HG02588 (cell line): ENCODE measurements at regions not wholly inside any gene's neighbourhood (a gene's known extent, or its start where the extent isn't known, plus 50 kb on each side); places are given as distances from the start of the nearest gene placed in this dataset.
"Not testable (repeated sequence)": the region's sequence is repeated elsewhere in the genome, so short reads cannot be mapped to it uniquely, and the experiment has no call there.

Source experiments
- ATAC-seq: cut with Tn5 transposase; IDR thresholded peaks from one replicate; pipeline ENCODE4 v1.9.1; 2021; ENCODE audit warnings: mild to moderate bottlenecking, moderate library complexity; ENCODE audit not compliant: unreplicated experiment

DNA sequence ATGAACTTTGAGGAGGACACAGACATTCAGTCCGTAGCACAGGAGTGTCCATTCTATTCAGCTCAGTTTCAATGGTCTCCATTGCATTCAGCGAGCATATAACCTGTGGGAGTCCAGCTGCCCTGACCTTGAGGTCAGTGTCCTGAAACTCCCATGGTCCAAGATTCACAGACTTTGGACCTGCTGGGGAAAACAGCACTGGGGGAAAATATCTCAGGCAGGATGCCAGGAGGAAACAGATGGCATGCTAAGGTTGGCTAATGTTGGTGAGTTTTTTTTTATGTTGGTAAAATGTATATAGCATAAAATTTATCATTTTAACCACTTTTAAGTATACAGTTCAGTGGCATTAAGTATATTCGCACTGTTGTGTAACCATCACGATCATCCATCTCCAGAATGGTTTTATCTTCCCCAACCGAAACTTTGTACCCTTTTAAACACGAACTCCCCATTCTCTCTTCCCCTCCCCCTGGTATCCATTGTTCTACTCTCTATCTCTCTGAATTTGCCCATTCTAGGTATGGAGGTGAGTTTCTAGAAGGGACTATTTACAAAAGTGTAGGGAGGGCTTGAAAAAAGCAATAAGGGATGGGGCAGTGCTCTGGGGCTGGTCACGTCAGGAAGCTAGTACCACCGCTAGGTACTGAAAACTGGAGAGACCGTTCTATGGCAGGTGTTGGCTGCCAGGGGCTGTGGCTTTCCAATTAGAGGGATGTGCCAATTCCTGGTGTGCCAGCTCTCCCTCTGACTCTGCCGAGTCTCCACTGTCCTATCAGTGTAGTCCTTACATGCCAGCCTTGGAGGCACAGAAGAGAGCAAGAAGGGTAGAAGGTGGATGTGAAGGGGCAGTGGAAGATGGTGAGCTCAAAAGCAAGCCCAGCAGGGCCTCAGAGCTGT lies 85.3 kb downstream of the FOXD2 start:
- ATAC-seq, result no peak

- ATAC-seq, result no peak
Observed at GRCh38 chr1:47523835-47524215, 86.0 kb downstream of the FOXD2 start.

GRCh38 chr1:47524272-47524671 lies 86.4 kb downstream of the FOXD2 start:
- no peak for ATAC-seq

DNA sequence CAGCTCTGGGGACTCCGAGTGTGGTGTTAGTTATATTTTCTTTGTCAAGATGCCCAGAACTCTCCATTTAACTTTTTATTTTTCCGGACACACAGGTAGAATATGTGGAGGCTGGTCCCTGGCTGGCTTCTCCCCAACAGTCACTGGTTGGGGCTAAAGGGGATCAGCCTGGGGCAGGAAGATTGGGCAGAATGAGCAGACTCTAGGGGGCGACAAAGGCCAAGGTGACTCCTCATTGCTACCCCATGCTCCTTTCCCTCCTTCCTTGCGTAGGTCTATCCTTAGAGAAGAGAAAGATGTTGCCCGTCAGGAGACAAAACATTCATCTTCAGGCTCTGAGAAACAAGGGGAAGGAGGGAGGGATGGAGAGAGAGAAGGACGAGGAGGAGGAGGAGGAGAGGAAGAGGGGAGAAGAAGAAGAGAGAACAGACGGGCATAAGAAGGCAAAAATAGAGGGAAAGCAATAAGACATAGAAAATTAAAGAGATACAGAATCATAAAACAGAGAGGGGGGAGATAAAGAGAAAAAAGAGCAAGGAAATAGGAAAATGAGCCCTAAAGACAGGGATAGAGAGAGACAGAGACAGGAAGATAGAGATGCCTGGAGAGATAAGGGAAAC lies 89.9 kb downstream of the FOXD2 start:
- no peak for ATAC-seq

- ATAC-seq, result no peak
Observed at GRCh38 chr1:47529520-47530098, 91.8 kb downstream of the FOXD2 start.

DNA sequence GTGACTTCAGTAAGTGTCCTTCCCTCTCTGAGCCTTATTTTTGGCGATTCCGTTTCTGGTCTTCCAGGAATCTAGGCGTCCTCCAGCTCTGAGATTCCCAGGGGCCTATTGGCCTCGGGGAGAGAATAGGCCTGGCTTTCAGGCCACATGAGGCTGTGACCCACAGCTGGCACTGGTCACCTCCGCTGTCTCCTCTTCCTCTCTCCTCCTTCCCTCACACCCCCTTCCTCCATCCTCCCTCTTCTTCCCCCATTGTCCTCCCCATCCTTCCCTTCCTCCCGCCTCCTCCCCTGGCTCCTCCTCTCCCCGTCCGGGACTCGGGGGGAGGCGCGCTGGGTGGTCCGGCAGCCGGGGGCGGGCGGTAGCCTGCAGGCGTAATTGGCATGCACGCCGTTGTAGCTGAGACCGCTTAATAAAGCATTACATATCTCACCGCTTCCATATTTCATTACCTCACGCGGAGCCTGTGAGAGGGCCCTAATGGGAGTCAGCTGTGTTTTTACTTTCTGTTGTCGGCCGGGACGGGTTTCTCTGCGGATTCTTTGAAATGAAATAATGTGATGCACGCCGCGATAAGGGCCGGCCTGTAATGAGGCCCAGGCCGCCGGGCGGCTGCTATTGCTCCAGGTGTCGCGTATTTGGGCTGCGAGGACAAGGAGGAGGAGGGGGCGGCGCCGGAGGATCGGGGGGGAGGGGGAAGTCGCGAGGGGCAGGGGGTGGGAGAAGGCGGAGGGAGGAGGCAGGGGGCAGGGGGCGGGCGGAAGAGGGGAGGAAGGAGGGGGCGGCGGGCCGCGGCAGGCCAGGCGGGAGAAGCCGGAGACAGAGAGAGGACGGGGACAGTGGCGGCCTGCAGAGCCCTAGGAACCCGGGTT lies 95.3 kb downstream of the FOXD2 start:
- ATAC-seq, result no peak

- no peak for ATAC-seq
Observed at GRCh38 chr1:47533793-47534328, 96.0 kb downstream of the FOXD2 start.

GRCh38 chr1:47534436-47534835 lies 96.6 kb downstream of the FOXD2 start:
- no peak for ATAC-seq

- no peak for ATAC-seq
Observed at GRCh38 chr1:47536646-47537118, 98.8 kb downstream of the FOXD2 start.

GRCh38 chr1:47537268-47537667 lies 99.4 kb downstream of the FOXD2 start:
- no peak for ATAC-seq

- ATAC-seq, result no peak
Observed at GRCh38 chr1:47537966-47538365, 100.1 kb downstream of the FOXD2 start.

DNA sequence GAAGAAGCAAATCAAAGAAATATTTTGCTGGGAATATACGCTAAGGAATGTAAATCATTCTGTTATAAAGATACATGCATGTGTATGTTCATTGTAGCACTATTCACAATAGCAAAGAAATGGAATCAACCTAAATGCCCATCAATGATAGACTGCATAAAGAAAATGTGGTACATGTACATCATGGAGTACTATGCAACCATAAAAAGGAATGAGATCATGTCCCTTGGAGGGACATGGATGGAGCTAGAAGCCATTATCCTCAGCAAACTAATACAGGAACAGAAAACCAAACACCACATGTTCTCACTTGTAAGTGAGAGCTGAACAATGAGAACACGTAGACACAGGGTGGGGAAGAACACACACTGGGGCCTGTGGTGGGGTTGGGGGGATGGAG lies 100.7 kb downstream of the FOXD2 start:
- ATAC-seq, result not testable (repeated sequence)

DNA sequence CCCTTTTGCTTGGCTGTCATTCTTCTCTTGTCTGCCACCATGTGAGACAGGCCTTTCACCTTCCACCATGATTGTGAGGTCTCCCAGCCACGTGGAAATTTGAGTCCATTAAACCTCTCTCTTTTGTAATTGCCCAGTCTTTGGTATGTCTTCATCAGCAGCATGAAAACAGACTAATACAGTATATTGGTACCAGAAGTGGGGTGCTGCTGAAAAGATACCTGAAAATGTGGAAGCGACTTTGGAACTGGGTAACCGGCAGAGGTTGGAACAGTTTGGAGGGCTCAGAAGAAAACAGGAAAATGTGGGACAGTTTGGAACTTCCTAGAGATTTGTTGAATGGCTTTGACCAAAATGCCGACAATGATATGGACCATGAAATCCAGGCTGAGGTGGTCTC lies 103.9 kb downstream of the FOXD2 start:
- ATAC-seq, result not testable (repeated sequence)

DNA sequence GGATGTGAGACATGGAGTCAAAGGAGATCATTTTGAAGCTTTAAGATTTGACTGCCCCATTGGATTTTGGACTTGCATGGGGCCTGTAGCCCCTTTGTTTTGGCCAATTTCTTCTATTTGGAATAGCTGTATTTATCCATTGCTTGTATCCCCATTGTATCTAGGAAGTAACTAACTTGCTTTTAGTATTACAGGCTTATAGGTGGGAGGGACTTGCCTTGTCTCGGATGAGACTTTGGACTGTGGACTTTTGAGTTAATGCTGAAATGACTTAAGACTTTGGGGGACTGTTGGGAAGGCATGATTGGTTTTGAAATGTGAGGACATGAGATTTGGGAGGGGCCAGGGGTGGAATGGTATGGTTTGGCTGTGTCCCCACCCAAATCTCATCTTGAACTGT lies 105.2 kb downstream of the FOXD2 start:
- not testable (repeated sequence) for ATAC-seq

DNA sequence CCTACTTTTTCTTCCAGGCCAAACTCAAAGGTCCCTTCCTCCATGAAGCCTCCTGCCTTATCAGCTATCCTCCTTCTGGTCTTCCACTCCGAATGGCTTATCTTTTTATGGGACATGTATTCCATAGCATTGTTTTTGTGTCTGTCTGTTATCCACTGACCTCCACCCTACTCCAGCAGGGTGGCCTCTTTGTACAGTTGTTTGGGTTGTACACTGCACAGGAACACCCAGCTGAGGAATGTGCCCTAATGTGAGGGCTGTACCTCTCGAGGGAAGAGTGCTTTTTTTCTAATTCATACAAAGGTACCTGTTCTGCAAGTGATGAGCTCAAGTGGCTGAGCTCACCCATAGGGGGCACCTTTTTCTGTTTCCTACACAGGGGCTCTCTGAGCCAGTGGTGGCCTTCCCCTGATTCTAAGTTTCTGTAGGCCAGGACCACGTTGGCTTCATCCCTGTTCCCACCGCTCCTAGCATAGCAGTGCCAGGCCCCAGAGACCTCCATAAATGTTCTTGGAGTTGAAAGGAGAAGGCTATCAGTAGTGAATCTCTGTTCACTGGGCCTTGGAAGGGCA lies 108.2 kb downstream of the FOXD2 start:
- ATAC-seq, result no peak

- ATAC-seq, result no peak
Observed at GRCh38 chr1:47547753-47548573, 110.1 kb downstream of the FOXD2 start.

DNA sequence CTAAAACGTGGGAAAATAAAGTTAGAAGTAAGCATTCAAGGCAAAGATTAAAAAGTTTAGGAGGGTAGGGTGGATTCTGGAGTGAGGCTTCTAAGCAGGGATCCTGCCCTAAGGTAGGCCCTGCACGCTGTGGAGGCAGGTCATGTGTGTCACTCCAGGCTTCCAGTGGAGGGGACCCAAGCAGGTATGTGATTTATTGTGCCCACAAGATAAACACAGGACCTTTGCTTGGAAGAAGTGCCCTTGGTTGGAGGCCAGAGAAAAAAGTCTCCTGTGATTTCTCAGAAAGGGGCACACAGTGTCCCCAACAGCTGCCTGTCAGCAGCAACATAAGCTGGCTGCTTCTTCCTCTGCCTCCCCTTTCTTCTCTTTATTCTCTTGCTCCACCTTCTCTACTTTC lies 110.8 kb downstream of the FOXD2 start:
- ATAC-seq, result no peak

DNA sequence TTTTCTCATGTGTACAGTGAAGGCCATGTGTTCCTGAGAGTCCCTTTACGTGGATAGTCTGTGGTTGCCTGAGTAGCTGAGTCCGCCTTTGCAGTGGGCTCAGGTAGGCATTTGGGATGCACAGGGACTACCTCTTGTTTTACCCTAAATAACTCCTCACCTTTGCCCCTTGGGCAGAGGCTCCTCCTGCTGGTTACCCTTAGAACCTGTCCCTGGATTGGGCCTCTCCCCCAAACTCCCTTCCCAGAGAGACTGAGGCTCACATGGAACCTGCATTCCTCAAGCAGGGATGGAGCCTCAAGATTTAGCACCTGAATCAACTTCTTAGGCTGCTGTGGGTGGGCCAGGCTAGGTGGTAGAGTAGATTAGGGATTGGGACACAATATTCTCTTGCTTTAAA lies 111.7 kb downstream of the FOXD2 start:
- ATAC-seq, result no peak

GRCh38 chr1:47550929-47551328 lies 113.1 kb downstream of the FOXD2 start:
- ATAC-seq, result no peak
